ENCODE measurements at regions not wholly inside any gene's neighbourhood (a gene's known extent, or its start where the extent isn't known, plus 50 kb on each side); places are given as distances from the start of the nearest gene placed in this dataset.

- no peak for DNase-seq (ENCODE audit: low spot score)
These were observed 138.4 kb upstream of the DSCAM start for GRCh38 chr21:40985370-40985769.

- DNase-seq (ENCODE audit: low spot score): no peak
These were observed 143.4 kb upstream of the DSCAM start for GRCh38 chr21:40990366-40990765.

- DNase-seq (ENCODE audit: low spot score): no peak
These were observed 150.9 kb upstream of the DSCAM start for GRCh38 chr21:40997831-40998230.

- DNase-seq (ENCODE audit: low spot score): no peak
These were observed 153.9 kb upstream of the DSCAM start for GRCh38 chr21:41000838-41001237.

GRCh38 chr21:41006636-41007035 lies 159.7 kb upstream of the DSCAM start:
- no peak for DNase-seq (ENCODE audit: low spot score)

- DNase-seq (ENCODE audit: low spot score): no peak
These were observed 159.6 kb upstream of the BACE2 start for GRCh38 chr21:41008351-41008750.

- DNase-seq (ENCODE audit: low spot score): no peak
These were observed 159.0 kb upstream of the BACE2 start for GRCh38 chr21:41008974-41009373.

- no peak for DNase-seq (ENCODE audit: low spot score)
These were observed 158.4 kb upstream of the BACE2 start for GRCh38 chr21:41009398-41010100.

- DNase-seq (ENCODE audit: low spot score): no peak
These were observed 157.9 kb upstream of the BACE2 start for GRCh38 chr21:41010101-41010435.

- no peak for DNase-seq (ENCODE audit: low spot score)
These were observed 156.7 kb upstream of the BACE2 start for GRCh38 chr21:41011098-41011731.

GRCh38 chr21:41011951-41012366 lies 156.0 kb upstream of the BACE2 start:
- no peak for DNase-seq (ENCODE audit: low spot score)

GRCh38 chr21:41012425-41012824 lies 155.5 kb upstream of the BACE2 start:
- no peak for DNase-seq (ENCODE audit: low spot score)

- no peak for DNase-seq (ENCODE audit: low spot score)
These were observed 151.5 kb upstream of the BACE2 start for GRCh38 chr21:41016472-41016871.

- no peak for DNase-seq (ENCODE audit: low spot score)
These were observed 149.5 kb upstream of the BACE2 start for GRCh38 chr21:41018431-41018830.

- DNase-seq (ENCODE audit: low spot score): no peak
These were observed 144.0 kb upstream of the BACE2 start for GRCh38 chr21:41023936-41024335.

GRCh38 chr21:41024341-41024740 lies 143.6 kb upstream of the BACE2 start:
- DNase-seq (ENCODE audit: low spot score): no peak

GRCh38 chr21:41024746-41025254 lies 143.2 kb upstream of the BACE2 start:
- no peak for DNase-seq (ENCODE audit: low spot score)

- DNase-seq (ENCODE audit: low spot score): no peak
These were observed 138.4 kb upstream of the BACE2 start for GRCh38 chr21:41029571-41029970.

- DNase-seq (ENCODE audit: low spot score): no peak
These were observed 136.2 kb upstream of the BACE2 start for GRCh38 chr21:41031701-41032220.

- no peak for DNase-seq (ENCODE audit: low spot score)
These were observed 135.4 kb upstream of the BACE2 start for GRCh38 chr21:41032541-41032940.

GRCh38 chr21:41037212-41037611 lies 130.7 kb upstream of the BACE2 start:
- no peak for DNase-seq (ENCODE audit: low spot score)

GRCh38 chr21:41037936-41038335 lies 130.0 kb upstream of the BACE2 start:
- no peak for DNase-seq (ENCODE audit: low spot score)

GRCh38 chr21:41043014-41043413 lies 124.9 kb upstream of the BACE2 start:
- DNase-seq (ENCODE audit: low spot score): peak; percentile 12

All from HT-29 (cell line).